Cardiac muscle cell (in vitro differentiated cells and primary cell): ENCODE measurements at regions not wholly inside any gene's neighbourhood (a gene's known extent, or its start where the extent isn't known, plus 50 kb on each side); places are given as distances from the start of the nearest gene placed in this dataset.

ENCODE experiments used
- DNase-seq, 2 donors: peaks; one replicate each; pipeline versions ENCODE4 v3.0.0 to v3.0.0-alpha.2; 2010 to 2017; ENCODE audit warnings: low read depth in 1 of 2, low spot score in 1 of 2
- H3K27ac ChIP-seq: fragments of 200-600 bp; sonication (generic); 2 replicates; pipeline ENCODE4 v1.5.1; 2016
- H3K27me3 ChIP-seq: fragments of 200-600 bp; sonication (generic); 2 replicates; pipeline ENCODE4 v1.6.0; 2016; ENCODE audit warnings: control low read depth
- H3K36me3 ChIP-seq: fragments of 200-600 bp; sonication (generic); 2 replicates; pipeline ENCODE4 v1.5.1; 2016; ENCODE audit warnings: control low read depth
- H3K4me1 ChIP-seq: fragments of 200-600 bp; sonication (generic); 2 replicates; pipeline ENCODE4 v1.8.1; 2017; ENCODE audit warnings: low read depth, mild to moderate bottlenecking, mixed run types
- H3K4me3 ChIP-seq: fragments of 200-600 bp; sonication (generic); 2 replicates; pipeline ENCODE4 v1.5.1; 2016; ENCODE audit warnings: mild to moderate bottlenecking
- H3K9me3 ChIP-seq: fragments of 200-600 bp; sonication (generic); 2 replicates; pipeline ENCODE4 v1.5.1; 2017; ENCODE audit warnings: low read depth, mild to moderate bottlenecking, control low read depth
- CTCF ChIP-seq: IDR thresholded peaks from 2 replicates; pipeline ENCODE4 v1.5.1; 2012; ENCODE audit warnings: low read depth, mild to moderate bottlenecking, low read length

DNA sequence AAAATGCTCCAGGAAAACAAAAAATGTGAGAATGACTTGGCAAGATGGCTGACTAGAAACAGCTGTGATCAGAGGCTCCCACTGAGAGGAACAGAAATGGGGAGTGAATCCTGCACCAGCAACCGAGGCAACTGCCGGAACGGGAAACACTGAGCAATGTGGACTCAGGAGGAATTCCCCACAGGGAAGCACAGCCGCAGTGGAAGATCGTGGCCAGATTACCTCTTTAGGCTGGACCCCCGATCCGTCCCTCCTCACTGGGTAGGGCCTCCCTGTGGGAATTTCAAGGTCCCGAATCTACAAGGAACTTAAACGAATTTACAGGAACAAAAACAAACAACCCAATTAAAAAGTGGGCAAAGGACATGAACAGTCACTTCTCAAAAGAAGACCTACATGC lies 385.2 kb upstream of the MCTP2 start:
- no peak for DNase-seq
- Histone ChIP-seq H3K4me3 (no peak overlapping the region), H3K27me3 (no peaks in the 10 kb centered on the region), H3K27ac (no peak overlapping the region), H3K9me3 (no peaks in the 10 kb centered on the region), H3K4me1 (no peaks in the 10 kb centered on the region), H3K36me3 (no peaks in the 10 kb centered on the region)
- TF ChIP-seq CTCF = no peak

DNA sequence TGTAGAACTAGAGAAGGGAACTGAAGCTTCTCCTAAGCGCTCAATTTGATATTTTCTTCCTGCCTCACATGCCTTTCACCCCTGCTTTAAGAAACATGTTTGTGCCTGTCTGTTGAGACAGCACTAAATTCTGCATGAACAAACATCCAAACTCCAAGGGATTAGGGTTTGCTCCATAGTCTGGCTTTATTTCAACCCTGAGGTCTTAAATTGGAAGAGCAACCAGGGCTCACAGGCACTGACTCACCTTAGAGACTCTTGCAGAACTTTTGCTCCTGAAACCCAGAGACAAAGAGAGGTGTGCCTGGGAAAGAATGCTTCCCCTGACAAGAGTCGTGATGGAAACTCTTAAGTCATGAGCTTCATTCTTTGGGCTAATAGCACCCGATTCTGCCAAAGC lies 393.9 kb upstream of the MCTP2 start:
- DNase-seq = no peak
- no peaks in the 10 kb centered on the region for H3K27me3 ChIP-seq
- no peak overlapping the region for H3K4me3 ChIP-seq
- H3K9me3 ChIP-seq = no peaks in the 10 kb centered on the region
- H3K27ac ChIP-seq = no peak overlapping the region
- TF ChIP-seq CTCF = no peak
- no peaks in the 10 kb centered on the region for H3K4me1 ChIP-seq
- H3K36me3 ChIP-seq = no peaks in the 10 kb centered on the region

- no peak for DNase-seq
- Histone ChIP-seq H3K9me3 (no peaks in the 10 kb centered on the region), H3K4me1 (no peaks in the 10 kb centered on the region), H3K27me3 (no peaks in the 10 kb centered on the region), H3K4me3 (no peak overlapping the region), H3K36me3 (no peaks in the 10 kb centered on the region), H3K27ac (no peak overlapping the region)
- TF ChIP-seq CTCF = no peak
These were observed 396.0 kb upstream of the MCTP2 start for GRCh38 chr15:93835344-93835743.

DNA sequence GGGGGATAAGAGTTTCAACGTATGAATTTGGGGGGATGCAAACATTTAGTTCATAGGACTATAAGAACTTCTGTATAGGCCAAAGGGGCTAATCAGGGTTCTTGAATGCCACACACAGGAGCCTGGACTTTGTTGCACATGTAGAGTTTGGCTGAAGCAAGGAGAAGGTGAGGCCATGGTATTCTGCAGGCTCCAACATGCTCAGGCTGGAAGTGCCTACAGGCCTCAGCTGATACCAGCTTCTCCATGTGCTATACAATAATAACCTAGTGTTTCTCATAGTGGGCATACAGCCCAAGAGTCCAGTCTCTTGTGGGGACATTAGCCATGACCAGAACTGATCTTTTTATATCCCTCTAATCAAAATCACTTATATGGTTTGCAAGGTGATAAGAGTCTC lies 399.7 kb upstream of the MCTP2 start:
- TF ChIP-seq CTCF = no peak
- Histone ChIP-seq H3K4me1 (no peaks in the 10 kb centered on the region), H3K4me3 (no peak overlapping the region), H3K27ac (no peak overlapping the region), H3K9me3 (no peaks in the 10 kb centered on the region), H3K27me3 (no peaks in the 10 kb centered on the region), H3K36me3 (no peaks in the 10 kb centered on the region)
- DNase-seq = no peak

DNA sequence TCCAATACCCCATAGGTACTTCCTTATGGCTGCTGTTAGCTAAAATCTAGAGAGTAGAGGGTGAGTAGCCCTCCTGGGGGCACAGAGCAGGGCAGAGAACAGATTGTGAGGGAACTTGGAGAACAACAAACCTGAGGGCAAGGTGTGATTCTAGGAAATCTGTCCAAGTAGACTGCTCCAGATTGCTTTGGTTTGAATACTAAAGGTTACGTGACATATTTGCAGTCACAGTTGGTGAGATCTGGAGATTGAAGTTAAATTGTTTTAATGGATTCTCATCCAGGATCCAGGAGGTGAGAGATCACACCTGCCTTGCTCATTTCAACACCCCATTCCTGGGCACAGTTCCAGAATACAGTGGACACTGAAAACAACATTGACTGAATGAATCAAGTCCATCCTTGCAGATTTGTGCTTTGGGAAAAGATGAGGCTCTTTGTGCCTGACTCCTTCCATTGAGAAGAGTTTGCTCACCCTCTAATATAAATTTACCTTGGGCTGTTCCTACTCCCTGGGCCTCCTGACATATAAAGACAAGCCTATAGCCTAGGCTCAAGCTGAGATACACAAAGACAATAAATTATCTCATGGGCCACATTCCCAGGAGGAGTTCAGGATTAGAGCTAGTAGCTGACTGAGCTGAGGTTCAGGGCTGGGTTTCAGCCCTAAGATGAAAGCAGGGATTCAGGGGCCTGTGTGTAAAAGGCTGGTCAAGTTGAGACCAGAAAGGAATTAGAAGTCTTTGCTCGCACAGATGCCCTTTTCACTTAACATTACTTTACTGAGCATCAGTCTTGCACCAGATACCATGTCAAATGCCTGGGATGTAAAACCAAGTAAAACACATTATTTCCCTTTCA lies 400.9 kb upstream of the MCTP2 start:
- H3K4me3 ChIP-seq = no peak overlapping the region
- H3K36me3 ChIP-seq = no peaks in the 10 kb centered on the region
- H3K9me3 ChIP-seq = no peaks in the 10 kb centered on the region
- no peaks in the 10 kb centered on the region for H3K27me3 ChIP-seq
- no peak overlapping the region for H3K27ac ChIP-seq
- no peaks in the 10 kb centered on the region for H3K4me1 ChIP-seq
- DNase-seq = no peak
- TF ChIP-seq CTCF = no peak
